B cell (primary cell): ENCODE measurements at regions not wholly inside any gene's neighbourhood (a gene's known extent, or its start where the extent isn't known, plus 50 kb on each side); places are given as distances from the start of the nearest gene placed in this dataset.

Source experiments
- EZH2 ChIP-seq: IDR thresholded peaks from 2 replicates; pipeline ENCODE4 v1.6.1; 2012; ENCODE audit warnings: borderline replicate concordance, low read depth, mild to moderate bottlenecking, moderate library complexity, low read length; ENCODE audit not compliant: insufficient read depth, poor library complexity, severe bottlenecking
- TF ChIP-seq, protein P1 (sequence below): fragments of 200-600 bp; IDR thresholded peaks from one replicate; pipeline ENCODE4 v1.8.0; 2022; ENCODE audit warnings: antibody characterized with exemption, mild to moderate bottlenecking

DNA sequence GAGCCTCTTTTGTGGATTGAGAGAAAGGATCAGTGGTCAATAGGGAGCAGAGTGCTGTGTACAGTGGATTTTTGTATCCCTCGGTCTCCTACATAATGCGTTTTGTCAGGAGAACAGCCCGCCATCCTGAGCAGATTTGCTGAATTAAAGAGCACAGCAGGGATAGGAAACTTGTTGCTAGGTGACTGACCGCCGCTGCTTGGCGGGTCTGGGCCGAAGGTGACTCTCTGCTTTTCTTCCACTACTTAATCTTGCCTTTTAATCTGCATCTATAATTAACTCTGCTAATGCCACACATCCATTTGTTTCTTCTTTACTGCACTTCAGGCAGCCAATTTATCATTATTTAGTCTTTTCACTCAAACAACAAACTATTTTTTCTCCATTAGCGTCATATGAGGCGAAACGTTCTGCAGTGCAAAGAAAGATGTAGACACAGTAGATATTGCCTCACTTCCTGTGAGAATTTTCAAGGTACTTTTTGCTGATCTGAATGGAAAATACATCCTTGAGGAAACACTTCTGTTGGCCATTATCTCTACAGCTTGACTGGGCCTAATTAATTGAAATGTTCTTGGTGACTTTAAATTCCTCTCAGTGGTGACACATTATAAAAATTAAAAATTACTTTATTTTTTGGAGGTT, 108.0 kb downstream of the PPM1A start:
- TF ChIP-seq, protein P1, sequence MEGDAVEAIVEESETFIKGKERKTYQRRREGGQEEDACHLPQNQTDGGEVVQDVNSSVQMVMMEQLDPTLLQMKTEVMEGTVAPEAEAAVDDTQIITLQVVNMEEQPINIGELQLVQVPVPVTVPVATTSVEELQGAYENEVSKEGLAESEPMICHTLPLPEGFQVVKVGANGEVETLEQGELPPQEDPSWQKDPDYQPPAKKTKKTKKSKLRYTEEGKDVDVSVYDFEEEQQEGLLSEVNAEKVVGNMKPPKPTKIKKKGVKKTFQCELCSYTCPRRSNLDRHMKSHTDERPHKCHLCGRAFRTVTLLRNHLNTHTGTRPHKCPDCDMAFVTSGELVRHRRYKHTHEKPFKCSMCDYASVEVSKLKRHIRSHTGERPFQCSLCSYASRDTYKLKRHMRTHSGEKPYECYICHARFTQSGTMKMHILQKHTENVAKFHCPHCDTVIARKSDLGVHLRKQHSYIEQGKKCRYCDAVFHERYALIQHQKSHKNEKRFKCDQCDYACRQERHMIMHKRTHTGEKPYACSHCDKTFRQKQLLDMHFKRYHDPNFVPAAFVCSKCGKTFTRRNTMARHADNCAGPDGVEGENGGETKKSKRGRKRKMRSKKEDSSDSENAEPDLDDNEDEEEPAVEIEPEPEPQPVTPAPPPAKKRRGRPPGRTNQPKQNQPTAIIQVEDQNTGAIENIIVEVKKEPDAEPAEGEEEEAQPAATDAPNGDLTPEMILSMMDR: no peak
- TF ChIP-seq EZH2: no peak
